ENCODE measurements at regions not wholly inside any gene's neighbourhood (a gene's known extent, or its start where the extent isn't known, plus 50 kb on each side); places are given as distances from the start of the nearest gene placed in this dataset.

DNA sequence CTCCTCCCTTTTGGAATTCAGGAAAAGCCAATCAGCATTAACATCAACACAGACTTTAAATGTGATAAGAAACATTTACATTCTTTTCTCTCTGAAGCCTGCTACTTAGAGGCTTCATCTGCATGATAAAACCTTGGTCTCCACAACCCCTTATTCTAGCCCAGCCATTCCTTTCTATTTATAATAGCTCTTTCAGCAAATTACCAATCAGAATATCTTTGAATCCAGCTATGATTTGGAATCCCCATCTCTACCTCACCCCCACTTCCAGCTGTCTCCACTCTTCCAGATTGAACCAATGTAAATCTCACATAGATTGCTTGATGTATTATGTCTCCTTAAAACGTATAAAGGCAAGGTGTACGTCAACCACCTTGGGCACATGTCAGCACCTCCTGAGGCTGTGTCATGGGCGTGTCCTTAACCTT lies 139.7 kb downstream of the TUSC7 start:
- no peak for DNase-seq

DNA sequence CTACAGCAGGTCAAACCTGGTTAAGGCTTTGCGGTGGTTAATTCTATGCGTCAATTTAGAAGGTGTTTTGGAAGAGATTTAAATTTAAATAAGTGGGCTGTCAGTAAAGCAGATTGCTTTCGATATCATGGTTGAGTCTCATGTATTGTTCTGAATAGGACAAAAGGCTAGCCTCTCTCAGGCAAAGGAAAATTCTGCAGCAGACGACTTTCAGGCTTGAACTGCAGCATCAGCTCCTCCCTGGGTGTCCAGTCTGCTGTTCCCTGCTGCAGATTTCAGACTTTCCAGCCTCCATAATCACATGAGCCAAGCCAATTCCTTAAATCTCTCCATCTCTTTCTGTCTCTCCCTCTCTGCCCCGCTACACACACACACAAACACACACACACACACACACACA lies 143.2 kb downstream of the TUSC7 start:
- no peak for DNase-seq

DNA sequence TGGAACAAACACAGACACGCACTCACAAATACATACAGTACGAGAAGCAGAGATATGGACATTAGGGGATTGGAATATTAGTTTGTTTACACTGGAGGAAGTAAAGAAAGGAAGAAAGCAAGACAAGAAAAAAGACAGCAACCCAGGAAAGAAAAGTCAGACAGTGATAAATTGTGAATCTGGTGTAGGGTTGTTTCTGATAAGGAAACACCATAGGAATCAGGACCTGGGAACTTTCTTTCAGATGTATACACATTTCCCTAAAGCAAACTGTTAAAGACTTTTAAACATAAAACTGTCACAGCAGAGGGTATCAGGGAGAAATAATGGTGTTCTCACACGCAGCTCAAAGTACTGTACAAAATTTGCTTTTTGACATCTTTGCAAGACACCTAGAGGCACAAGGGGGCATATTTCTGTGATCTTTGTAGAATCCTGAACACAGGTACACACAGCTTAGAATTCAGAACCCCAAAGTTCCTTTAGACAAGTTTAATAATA lies 153.7 kb downstream of the TUSC7 start:
- DNase-seq = no peak

DNA sequence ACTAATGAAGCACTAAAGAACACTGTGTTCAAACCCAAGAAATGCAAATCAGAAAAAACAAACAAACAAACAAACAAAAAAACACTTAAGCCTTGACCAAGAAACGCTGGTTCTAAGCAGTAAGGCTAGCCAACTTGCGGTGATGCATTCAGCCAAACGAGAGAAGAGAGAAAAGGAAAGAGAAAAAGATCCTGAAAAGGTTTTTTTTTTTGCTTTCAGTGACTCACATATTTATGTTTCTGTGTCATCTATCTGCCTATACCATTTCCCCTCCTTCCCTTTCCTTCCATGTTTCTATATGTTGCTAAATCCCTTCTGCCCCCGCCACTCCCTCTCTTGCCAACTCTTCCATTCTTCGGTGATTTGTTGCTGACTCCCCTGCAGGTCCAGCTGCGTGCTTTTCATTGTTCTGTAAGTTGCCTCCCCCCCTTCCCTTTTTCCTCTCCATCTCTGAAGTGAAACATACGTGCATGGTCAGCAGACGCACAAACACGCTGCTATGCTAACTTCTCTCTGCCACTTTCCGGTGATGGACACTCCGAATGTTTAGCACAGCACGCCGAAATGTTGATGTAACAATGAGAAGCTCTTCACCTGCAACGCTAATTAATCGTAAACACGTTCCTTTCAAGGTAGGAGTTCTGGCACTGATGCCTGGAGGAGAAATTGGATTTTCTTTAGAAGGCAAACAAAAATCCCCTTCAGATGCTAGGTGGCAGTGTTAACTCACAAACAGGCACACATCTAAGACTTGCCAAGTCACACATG lies 154.4 kb downstream of the TUSC7 start:
- DNase-seq = no peak

DNA sequence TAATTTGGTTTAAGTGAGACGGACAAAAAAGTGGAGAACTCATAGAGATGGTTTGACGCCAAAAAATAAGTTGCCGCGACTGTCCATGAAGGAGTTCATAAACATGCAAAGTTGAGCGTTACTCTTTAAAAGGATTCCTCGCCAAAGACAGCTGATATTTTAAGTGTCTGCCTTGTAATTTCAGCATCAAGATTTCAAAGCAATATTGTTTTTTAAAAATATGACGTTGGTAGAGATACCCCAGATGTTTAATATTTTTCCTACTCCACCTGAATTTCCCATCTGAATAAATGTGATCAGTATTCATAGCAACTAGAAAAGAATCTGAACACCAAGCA lies 155.0 kb downstream of the TUSC7 start:
- no peak for DNase-seq

DNA sequence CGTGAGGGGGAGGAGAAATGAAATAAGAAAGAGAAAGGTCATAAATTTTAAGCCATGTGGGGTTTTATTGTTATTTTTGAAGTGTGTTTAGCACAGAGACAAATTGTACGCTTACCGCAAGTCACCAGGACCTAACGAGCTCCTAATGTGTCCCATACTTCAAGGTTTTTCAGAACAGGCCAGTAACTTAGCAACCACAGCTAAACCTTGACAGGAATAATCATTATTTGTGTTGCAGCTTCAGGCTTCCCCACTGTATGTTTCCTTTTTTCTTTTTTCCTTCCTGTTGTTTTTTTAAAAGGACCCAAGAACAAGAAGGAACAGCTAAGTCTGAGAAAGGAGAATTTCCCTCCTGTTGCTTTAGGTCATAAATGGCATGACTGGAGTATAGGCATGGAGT lies 160.8 kb downstream of the TUSC7 start:
- no peak for DNase-seq

DNA sequence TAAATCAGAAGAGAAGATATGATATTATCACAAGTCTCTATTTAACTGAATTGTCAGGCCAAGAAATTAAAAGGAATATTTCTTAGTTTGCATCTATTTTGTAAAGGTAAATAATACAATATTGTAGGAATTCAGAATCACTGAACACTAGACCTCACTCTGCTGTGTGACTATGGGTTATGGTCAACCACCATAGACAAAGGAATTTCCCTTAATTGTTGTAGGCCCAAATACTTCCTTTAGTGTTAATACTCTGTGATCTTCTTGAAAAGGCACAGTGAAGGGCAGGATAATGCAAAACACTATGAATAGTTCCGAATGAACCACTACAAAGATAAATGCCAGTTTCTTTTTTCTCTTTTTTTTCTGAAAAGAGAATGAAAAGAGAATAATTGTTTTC lies 162.3 kb downstream of the TUSC7 start:
- DNase-seq = no peak

DNA sequence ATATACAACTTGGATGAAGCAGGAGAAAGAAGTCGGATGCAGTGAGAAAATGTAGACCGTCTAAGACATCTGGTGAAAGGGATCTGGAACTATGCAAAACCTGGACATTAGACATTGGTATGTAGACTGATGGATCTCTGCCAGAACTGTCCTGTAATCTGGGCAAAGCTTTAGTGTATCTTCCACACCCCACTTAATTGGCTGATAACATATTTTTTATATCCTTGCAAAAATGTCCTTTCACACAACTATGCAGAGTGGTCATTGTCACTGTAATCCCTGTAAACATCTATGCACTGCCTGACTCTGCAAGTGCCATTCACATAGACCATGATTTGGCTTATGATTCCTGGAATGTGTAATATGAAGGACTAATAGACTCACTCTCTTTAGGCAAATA lies 163.1 kb downstream of the TUSC7 start:
- no peak for DNase-seq

DNA sequence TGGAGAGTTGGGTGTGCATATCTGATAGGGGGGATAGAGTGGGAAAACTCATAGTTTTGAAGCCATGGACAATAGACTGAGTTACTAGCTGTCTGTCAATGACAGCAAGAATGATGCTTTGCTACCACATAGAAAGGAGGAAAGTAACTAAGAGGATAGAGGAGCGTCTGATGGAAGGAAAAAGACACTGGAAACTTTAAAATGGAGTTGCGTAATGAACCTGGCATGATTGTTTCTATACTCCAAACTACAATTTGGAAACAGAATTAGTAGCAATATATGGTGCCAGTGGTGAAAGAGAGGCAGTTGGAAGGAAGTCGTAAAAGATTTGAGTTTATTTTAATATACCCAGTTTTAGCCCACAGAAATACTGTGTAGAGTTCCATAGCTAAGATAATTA lies 163.6 kb downstream of the TUSC7 start:
- no peak for DNase-seq

DNA sequence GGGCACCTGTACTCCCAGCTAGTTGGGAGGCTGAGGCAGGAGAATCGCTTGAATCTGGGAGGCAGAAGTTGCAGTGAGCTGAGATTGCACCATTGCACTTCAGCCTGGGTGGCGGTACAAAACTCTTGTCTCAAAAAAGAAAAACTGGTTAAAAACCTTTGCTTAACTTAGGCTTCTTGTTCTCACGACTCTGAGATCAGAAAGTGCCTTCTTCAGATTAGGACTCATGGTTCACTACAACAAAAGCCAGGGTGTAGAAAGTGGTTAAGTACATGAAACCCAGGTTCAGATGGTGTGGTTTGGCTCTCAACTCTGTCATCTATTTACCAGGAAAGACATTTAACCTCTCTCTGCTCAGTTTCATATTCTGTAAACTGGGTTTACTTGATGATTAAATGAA lies 168.4 kb downstream of the TUSC7 start:
- no peak for DNase-seq

DNA sequence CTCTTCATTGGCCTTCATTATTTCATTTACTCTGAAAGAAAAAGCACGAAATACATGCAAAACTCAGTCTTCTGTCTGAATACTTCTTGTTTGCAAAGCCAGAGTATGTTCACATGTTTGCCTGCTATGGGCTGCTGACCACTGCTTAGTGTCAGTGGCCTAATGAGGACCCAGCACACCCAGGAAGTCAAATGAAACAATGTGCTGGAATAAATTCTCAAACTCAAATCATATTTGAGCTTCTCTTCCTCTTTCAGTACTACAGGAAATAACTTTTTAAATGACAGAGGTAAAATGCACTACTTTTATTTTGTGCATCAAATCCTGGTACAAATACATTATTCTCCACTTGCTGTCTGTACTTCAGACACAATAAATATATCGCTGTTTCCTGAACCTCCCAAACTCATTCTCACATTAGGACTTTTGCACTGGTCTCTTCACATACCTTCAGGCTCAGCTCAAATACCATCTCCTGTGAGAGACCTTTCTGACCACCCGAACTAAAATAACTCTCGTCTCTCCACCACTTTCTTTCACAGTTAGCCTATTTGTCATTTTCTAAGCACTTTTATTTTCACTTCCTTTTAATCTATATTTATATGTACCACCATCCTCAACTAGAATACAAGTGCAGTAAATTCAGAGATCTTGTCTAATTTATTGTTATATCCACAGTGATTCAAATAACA lies 176.8 kb downstream of the TUSC7 start:
- no peak for DNase-seq

DNA sequence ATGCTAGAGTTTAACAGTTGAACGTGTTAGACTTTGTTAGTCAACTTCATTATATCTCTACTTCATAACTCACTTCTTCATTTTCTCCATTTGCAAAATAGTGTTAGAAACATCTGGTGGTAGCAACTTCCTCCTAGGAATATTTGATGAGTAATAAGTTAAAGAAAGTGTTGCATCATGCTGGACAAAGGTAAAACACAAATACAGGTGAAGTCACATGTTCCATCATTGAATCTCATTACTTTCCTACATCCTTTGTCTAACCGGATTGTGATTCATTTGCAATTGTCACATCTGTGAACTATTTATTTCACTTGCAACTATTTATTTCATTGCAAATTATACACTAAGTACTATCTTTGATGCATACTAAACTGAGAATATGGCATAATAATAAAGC lies 186.5 kb downstream of the TUSC7 start:
- DNase-seq = no peak

DNA sequence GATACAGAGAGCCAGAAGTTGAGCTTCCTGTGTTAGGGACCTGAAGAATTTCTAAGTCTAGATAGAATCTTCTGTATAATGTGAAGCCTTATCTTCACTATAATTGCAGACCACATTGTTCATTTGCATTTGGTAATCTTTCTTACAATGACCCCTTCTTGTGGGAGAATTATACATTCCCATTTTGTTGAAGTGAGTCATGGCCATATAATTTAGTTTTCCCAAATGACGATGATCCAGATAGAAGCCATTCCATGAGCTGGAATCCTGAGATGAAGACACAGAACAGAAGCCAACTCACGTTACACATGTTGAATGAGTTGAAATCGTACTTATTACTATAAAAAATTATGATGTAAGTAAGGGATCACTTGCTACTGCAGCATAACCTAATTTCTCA lies 187.8 kb downstream of the TUSC7 start:
- DNase-seq = no peak

DNA sequence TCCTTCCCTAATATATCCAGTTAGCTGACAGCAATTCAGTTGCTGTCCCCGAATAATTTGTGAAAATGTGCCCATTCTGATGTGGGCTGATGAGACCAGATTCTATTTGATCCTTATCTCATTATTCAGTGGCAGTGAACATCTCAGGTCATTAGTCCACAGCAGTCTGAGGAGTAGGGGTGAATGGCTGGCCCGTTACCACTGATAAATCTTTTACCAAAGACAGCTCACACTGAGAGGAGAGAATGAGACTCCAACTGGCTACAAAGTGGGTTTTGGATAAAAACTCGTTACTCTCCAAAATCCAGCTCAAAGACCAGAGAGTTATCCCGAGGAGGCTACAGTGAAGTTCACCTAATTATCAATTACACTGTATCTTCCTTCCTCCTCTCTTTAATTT lies 189.7 kb downstream of the TUSC7 start:
- DNase-seq = no peak

DNA sequence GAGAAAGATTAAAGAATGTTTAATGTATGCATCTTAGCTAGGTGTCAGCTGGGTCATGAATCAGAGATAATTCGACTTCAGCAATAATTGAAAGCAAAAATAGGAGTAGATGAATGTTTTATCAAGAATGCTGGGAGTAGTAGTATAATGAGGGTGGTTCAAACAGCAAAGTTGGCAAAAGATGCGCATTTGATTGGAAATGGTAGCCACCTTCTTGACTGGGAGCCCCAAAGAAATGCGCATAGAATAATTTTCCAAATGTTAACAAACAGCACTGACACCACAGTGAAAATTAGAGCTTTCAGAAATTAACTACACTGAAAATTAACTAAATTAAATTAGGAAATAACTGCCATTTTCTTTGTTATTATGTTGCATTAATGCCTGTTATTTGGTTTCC lies 195.8 kb downstream of the TUSC7 start:
- DNase-seq = no peak

DNA sequence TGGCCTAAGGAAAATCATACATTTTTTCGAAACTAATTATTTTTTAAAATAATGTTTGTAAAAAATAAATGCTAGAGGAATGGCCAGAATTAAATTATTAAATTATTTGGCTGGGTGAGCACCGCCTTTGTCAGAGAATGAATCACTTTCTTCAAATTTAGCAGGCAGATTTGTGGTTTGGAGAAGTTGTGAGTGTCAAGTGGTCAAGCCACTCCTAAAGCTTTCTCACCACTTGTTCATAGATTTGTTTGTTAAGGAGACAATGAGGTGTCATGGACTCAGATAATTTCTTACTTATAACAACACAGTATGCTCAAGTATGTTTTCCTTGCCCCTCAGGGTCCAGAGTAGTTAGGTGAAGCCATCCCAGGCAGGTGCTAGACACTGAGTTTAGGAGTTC lies 196.2 kb downstream of the TUSC7 start:
- no peak for DNase-seq

DNA sequence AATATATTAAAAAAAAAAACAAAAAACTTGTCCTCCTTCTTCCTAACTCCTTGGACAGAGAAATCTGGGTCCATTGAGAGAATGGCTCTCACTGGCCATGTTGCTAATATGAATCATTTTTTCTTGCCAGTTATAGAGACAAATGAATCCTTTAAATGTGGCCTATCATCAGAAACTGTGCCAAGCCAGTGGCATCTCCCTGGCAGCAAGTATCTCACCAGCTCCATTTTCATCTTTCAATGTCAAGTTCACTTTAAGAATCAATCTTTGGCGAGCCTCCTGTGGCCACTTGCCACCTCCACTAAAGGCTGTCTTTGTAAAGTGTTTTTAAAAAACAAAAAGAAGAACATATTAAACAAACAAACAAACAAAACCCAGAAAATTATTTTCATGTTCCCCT lies 202.5 kb downstream of the TUSC7 start:
- no peak for DNase-seq

DNA sequence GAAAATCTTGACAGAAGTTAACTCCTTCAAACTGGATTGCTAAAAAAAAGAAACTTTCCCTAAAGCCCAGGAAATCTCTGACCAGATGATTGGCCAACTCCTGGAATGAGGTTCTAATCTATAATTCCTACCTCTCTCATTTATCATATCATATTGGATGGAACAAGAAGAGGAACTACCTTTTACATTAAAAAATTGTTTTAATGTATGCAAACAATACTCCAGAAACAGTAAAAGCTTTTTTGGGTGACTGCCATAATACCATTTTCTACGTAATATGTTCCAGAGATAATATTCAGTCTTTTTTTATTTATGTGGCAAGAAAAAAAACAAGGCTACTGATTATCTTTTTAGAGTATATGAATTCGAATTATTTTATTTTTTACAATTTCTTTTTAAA lies 204.4 kb downstream of the TUSC7 start:
- DNase-seq = no peak

DNA sequence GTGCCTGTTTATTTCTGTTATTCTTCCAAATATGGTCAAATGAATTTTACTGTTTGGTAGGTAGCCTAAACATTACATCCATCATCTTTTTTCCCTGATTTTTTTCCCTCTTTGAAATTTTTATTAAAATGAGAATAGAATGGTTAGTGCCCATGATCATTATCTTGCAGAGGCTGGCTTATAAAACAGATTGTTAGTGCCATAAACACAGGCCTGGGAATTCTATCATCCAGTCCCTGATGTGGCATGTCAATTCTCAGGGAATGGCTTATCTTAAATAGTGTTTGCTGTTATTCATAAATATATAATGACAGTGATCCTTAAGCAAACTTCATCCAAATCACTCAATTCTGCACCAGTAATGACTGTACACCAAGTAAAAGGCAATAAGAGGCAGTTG lies 207.3 kb downstream of the TUSC7 start:
- DNase-seq = no peak

DNA sequence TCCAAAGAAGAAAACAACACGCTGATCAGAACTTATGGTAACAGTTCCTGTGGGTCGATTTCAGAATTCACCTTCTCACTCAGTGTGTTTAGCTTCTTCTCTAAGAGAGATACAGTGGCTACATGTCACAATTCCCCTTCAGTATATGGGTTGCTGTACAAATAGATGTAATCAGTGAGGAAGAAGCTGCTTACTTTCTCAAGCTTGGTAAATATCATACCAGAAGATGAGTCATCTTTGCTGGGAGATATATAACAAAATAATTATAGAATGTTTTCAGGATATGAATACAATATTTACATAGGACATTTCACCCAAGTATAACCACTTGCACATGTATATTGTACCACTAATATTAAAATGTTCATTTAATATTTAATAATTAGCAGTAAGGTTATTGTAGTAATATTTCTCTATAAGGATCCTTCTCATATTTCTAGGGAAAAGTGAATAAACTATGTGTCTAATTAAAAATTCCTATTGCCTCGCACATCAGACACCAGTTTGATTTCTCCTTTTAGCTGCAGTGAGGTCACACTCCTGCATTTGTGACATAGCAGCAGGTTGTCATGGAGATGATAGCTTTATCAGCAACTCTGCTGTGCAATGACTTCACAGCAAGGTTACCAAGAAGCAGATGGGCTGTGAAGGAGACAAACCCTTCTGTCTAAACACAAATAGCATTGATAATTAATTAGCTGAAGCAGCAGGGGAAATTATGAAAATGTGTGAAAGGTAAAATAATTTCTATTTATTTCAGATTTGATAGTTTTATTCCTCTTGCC lies 211.4 kb downstream of the TUSC7 start:
- no peak for DNase-seq

DNA sequence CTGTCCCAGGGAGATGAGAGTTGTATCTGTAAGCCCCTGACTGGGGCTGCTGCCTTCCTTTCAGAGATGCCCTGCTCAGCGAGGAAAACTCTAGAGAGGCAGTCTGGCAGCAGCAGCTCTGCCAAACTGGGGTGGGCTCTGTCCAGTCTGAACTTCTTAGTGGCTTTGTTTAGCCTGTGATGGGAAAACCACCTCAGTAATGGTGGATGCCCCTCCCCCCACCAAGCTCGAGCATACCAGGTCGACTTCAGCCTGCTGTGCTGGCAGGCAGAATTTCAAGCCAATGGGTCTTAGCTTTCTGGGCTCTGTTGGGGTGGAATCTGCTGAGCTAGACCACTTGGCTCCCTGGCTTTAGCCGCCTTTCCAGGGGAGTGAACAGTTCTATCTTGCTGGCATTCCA lies 218.3 kb downstream of the TUSC7 start:
- no peak for DNase-seq

DNA sequence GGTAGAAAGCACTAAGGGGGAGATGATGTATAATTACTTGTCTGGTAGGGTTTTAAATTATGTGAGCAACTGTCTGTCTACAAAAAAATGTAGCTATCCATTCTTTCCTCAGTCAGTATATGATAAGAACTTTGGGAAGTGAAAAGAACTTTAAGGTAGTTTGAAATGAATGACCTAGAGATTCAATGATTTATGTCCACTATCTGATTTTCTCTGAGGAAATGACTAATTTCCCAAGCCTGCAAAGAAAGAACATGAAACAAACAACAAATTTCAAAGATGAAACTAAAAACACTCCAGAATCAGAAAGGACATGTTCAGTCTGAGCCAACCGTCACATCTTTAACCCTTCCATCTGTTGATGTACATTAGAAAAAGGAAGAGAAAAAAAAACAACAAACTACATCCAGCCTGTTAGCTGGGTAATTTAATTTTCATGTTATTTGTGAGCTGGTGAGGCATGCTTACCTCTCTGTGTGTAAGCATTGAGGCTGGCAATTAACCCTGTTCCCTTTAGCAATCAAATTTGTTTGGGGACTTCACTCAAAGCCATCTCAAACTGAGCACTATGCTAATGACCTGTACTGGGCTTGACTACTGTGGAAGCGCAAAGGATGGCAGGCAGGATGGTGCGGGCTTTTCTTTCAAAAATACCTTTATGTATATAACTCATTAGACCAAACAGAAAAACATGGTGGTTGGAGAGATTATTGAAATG lies 220.1 kb downstream of the TUSC7 start:
- DNase-seq = no peak

DNA sequence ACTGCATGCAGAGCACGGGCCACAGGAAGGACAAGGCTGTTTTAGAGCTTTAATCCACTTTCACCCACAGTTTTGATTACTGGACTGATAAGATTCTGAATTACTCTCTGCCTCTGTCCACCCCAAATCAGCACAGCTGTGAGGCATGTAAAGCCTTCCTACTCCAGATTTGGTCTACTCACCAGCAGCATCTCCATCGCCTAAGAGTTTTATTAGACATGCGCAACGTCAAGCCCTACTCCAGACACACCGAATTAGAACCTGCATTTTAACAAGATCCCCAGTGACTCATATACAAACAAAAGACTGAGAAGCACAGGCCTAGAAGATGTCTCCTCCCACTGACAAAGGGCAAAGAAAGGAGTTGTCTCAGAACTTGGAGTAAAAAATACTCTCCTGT lies 221.2 kb downstream of the TUSC7 start:
- DNase-seq = no peak
